ENCODE measurements at regions not wholly inside any gene's neighbourhood (a gene's known extent, or its start where the extent isn't known, plus 50 kb on each side); places are given as distances from the start of the nearest gene placed in this dataset.

GRCh38 chr10:94043431-94043990 lies 49.8 kb downstream of the PLCE1 start:
- no peak for DNase-seq

- DNase-seq = no peak
Observed at GRCh38 chr10:94046098-94046497, 52.4 kb downstream of the PLCE1 start.

GRCh38 chr10:94047293-94047692 lies 53.6 kb downstream of the PLCE1 start:
- DNase-seq = no peak

- no peak for DNase-seq
Observed at GRCh38 chr10:94049911-94050310, 56.2 kb downstream of the PLCE1 start.

GRCh38 chr10:94052281-94052680 lies 58.5 kb downstream of the PLCE1 start:
- DNase-seq = no peak

GRCh38 chr10:94052866-94053791 lies 59.4 kb downstream of the PLCE1 start:
- DNase-seq = no peak

- no peak for DNase-seq
Observed at GRCh38 chr10:94059178-94059883, 65.6 kb downstream of the PLCE1 start.

GRCh38 chr10:94061026-94061425 lies 67.3 kb downstream of the PLCE1 start:
- no peak for DNase-seq

- no peak for DNase-seq
Observed at GRCh38 chr10:94062611-94063010, 68.9 kb downstream of the PLCE1 start.

- DNase-seq = no peak
Observed at GRCh38 chr10:94065362-94065761, 71.6 kb downstream of the PLCE1 start.

GRCh38 chr10:94065787-94066186 lies 72.1 kb downstream of the PLCE1 start:
- no peak for DNase-seq

- no peak for DNase-seq
Observed at GRCh38 chr10:94066411-94066810, 72.7 kb downstream of the PLCE1 start.

- DNase-seq = no peak
Observed at GRCh38 chr10:94069884-94070283, 76.2 kb downstream of the PLCE1 start.

GRCh38 chr10:94074462-94074861 lies 80.7 kb downstream of the PLCE1 start:
- no peak for DNase-seq

- no peak for DNase-seq
Observed at GRCh38 chr10:94075506-94075905, 81.8 kb downstream of the PLCE1 start.

- no peak for DNase-seq
Observed at GRCh38 chr10:94076325-94076841, 82.7 kb downstream of the PLCE1 start.

GRCh38 chr10:94077042-94077441 lies 83.3 kb downstream of the PLCE1 start:
- no peak for DNase-seq

GRCh38 chr10:94080108-94080507 lies 86.4 kb downstream of the PLCE1 start:
- no peak for DNase-seq

GRCh38 chr10:94083662-94084265 lies 90.0 kb downstream of the PLCE1 start:
- no peak for DNase-seq

- DNase-seq = no peak
Observed at GRCh38 chr10:94084344-94084743, 90.6 kb downstream of the PLCE1 start.

- no peak for DNase-seq
Observed at GRCh38 chr10:94085288-94085687, 91.6 kb downstream of the PLCE1 start.

GRCh38 chr10:94085766-94086437 lies 92.2 kb downstream of the PLCE1 start:
- DNase-seq = no peak
